ENCODE measurements at regions not wholly inside any gene's neighbourhood (a gene's known extent, or its start where the extent isn't known, plus 50 kb on each side); places are given as distances from the start of the nearest gene placed in this dataset.

DNA sequence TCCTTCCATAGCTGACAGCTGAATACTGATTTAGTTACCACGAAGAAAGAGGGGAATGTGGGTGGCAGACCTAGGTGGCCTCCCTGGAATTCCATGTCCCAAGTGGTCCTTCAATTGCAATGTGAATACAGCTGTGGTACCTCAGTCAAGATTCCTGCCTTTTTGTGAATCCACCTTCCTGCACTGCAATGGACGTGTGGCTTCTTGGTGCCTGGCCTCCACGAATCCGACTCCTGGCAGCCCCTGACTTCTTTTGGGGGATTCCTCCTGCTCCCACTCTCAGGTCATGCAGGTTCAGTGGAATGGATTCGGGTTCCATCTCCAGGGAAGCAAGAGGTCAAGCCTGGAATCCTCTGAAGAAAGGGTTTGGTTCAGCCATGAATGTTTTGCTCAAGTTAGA, 117.8 kb downstream of the DACT2 start:
- no peak for DNase-seq (ENCODE audit: low spot score)
- Mint-ChIP-seq H3K4me3 (ENCODE audit: low read depth) (no peak overlapping the region), H3K4me1 (ENCODE audit: low read depth) (no peaks in the 10 kb centered on the region), H3K27me3 (ENCODE audit: low read depth) (peaks cover 8% of the 10 kb centered on the region), H3K27ac (no peak overlapping the region), H3K9me3 (no peaks in the 10 kb centered on the region), H3K36me3 (ENCODE audit: low read depth) (no peaks in the 10 kb centered on the region)
- intact Hi-C loops (cut with micrococcal nuclease), result loop anchor here (2.0 kb wide), 1 partner anchor 155 kb away; no protein-coding TSS in a partner anchor

DNA sequence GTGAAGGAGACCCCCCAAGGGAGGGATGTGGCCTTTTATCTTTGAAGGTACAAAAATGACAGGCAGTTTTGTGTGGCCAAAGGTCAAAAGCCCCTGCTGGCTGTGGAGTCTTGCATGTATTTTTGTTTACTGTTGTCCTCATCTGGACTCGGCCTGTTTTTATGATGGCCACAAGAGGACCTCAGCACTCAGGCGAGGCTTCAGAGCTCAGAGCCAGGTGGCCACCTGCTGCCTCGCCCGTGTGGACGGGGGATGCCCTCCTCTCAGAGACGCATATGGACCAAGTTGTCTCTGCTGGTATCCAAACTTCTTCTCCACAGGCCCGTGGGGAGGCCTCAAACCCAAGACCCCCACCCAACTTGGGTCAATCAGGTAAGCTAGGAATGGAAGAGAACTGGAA, 118.2 kb downstream of the DACT2 start:
- H3K27me3 Mint-ChIP-seq (ENCODE audit: low read depth), result peaks cover 8% of the 10 kb centered on the region
- H3K27ac Mint-ChIP-seq, result no peak overlapping the region
- no peaks in the 10 kb centered on the region for H3K36me3 Mint-ChIP-seq (ENCODE audit: low read depth)
- intact Hi-C loops (cut with micrococcal nuclease), result loop anchor here (2.0 kb wide), 1 partner anchor 155 kb away; no protein-coding TSS in a partner anchor
- H3K4me3 Mint-ChIP-seq (ENCODE audit: low read depth), result no peak overlapping the region
- no peaks in the 10 kb centered on the region for H3K4me1 Mint-ChIP-seq (ENCODE audit: low read depth)
- H3K9me3 Mint-ChIP-seq, result no peaks in the 10 kb centered on the region
- no peak for DNase-seq (ENCODE audit: low spot score)

- DNase-seq (ENCODE audit: low spot score), result no peak
These were observed 118.9 kb downstream of the DACT2 start for GRCh38 chr6:168200571-168201134.

GRCh38 chr6:168198302-168199180, 119.5 kb upstream of the FRMD1 start:
- H3K4me1 Mint-ChIP-seq (ENCODE audit: low read depth), result no peaks in the 10 kb centered on the region
- H3K4me3 Mint-ChIP-seq (ENCODE audit: low read depth), result no peak overlapping the region
- no peak overlapping the region for H3K27ac Mint-ChIP-seq
- peaks cover 8% of the 10 kb centered on the region for H3K27me3 Mint-ChIP-seq (ENCODE audit: low read depth)
- H3K36me3 Mint-ChIP-seq (ENCODE audit: low read depth), result no peaks in the 10 kb centered on the region
- H3K9me3 Mint-ChIP-seq, result no peaks in the 10 kb centered on the region
- intact Hi-C loops (cut with micrococcal nuclease), result no loop called here
- no peak for DNase-seq (ENCODE audit: low spot score)

More at GRCh38 chr6:168200571-168201134, 118.9 kb downstream of the DACT2 start:
- H3K27ac Mint-ChIP-seq, result no peak overlapping the region
- H3K4me1 Mint-ChIP-seq (ENCODE audit: low read depth), result no peaks in the 10 kb centered on the region
- H3K4me3 Mint-ChIP-seq (ENCODE audit: low read depth), result no peak overlapping the region
- intact Hi-C loops (cut with micrococcal nuclease), result loop anchor here (2.0 kb wide), 1 partner anchor 156 kb away; no protein-coding TSS in a partner anchor
- H3K9me3 Mint-ChIP-seq, result no peaks in the 10 kb centered on the region
- no peaks in the 10 kb centered on the region for H3K36me3 Mint-ChIP-seq (ENCODE audit: low read depth)
- peaks cover 8% of the 10 kb centered on the region for H3K27me3 Mint-ChIP-seq (ENCODE audit: low read depth)

DNA sequence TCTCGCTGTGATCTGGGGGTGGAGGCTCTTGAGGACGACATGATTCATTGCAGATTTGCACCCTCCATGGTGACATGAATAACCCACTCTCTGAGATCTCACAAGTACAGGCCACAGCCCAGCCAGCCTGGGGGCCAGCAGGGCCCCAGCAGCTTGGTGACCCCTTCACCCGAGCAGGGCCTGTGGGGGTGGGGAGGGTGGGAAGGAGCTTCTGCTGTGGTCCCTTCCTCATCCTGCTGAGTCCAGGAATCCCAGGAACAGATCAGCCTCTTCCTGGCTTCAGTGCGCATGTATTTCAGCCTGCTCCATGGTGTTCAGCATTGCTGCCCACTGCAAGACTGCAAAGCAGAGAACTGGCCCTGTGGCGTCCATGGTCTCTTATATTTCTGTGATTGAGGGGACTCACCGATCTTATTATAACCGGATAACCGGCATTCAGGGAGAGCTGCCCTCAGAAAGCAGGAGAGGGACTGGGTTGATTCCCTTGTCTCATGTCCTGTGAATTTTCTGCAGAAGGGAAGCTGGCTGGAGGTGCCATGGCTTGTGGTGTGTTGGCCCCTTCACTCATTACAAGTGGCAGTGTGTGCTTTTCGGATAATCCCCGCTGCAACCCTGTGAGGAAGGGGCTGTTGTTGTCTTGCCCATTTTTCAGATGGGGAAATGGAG, 118.8 kb upstream of the FRMD1 start:
- Mint-ChIP-seq H3K27ac (no peak overlapping the region), H3K27me3 (ENCODE audit: low read depth) (peaks cover 8% of the 10 kb centered on the region), H3K9me3 (no peaks in the 10 kb centered on the region), H3K36me3 (ENCODE audit: low read depth) (no peaks in the 10 kb centered on the region), H3K4me3 (ENCODE audit: low read depth) (no peak overlapping the region), H3K4me1 (ENCODE audit: low read depth) (no peaks in the 10 kb centered on the region)
- no peak for DNase-seq (ENCODE audit: low spot score)
- intact Hi-C loops (cut with micrococcal nuclease), result no loop called here

DNA sequence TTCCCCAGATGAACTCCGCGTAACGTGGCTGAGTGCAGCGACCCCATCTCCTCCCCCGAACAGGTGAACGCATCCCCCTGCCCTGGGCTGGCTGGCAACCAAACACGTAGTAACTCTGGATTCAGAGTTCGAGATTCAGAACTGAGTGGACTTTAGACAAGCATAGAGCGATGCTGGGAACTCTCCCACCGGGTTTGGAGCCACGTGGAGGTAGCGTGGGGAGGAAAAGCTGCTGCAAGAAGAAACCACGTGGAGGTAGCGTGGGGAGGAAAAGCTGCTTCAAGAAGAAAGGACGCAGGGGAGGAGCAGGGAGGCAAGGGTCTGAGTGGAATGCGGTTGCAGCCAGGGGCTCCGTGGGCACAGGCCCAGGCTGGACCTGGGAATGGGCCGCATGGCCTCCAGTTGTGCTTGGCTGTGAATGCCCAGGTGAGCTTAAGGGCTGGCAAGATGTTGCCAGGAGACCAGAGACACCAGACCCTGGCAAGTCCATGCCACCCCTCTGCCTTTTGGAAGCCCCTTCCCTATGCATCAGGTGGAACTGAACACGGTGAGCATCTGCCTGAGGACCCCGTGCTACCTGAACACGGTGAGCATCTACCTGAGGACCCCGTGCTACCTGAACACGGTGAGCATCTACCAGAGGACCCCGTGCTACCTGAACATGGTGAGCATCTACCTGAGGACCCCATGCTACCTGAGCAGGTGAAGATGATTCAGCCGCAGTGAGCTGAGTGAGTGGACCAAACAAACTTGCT, 118.0 kb upstream of the FRMD1 start:
- no peaks in the 10 kb centered on the region for H3K9me3 Mint-ChIP-seq
- no peaks in the 10 kb centered on the region for H3K4me1 Mint-ChIP-seq (ENCODE audit: low read depth)
- H3K4me3 Mint-ChIP-seq (ENCODE audit: low read depth), result no peak overlapping the region
- H3K27ac Mint-ChIP-seq, result no peak overlapping the region
- no peak for DNase-seq (ENCODE audit: low spot score)
- no peaks in the 10 kb centered on the region for H3K36me3 Mint-ChIP-seq (ENCODE audit: low read depth)
- H3K27me3 Mint-ChIP-seq (ENCODE audit: low read depth), result peaks cover 5% of the 10 kb centered on the region
- intact Hi-C loops (cut with micrococcal nuclease), result no loop called here

- Mint-ChIP-seq H3K4me3 (ENCODE audit: low read depth) (no peak overlapping the region), H3K36me3 (ENCODE audit: low read depth) (no peaks in the 10 kb centered on the region), H3K27me3 (ENCODE audit: low read depth) (peaks cover 4% of the 10 kb centered on the region), H3K27ac (no peak overlapping the region), H3K9me3 (no peaks in the 10 kb centered on the region), H3K4me1 (ENCODE audit: low read depth) (no peaks in the 10 kb centered on the region)
- intact Hi-C loops (cut with micrococcal nuclease), result no loop called here
- no peak for DNase-seq (ENCODE audit: low spot score)
These were observed 117.4 kb upstream of the FRMD1 start for GRCh38 chr6:168196385-168196860.

DNA sequence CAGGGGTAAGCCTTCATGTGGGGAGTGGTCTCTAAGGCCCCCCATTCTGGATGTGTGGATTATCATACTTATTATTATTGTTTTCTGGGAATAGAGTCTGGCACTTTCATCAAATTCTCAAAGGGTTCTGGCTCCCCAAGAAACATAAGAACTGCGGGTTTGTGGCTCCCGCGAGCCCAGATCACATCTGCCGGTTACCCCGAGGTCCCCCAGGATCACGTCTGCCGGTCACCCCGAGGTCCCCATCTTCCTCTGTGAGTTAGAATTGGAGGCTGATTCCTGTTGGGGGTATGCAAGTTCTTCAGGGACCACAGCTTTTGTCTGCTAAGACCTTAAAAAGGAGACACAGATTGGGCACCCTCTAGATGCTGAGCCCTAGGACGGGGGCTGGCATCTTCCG, 116.7 kb upstream of the FRMD1 start:
- no peak overlapping the region for H3K27ac Mint-ChIP-seq
- no peaks in the 10 kb centered on the region for H3K27me3 Mint-ChIP-seq (ENCODE audit: low read depth)
- DNase-seq (ENCODE audit: low spot score), result no peak
- no peaks in the 10 kb centered on the region for H3K4me1 Mint-ChIP-seq (ENCODE audit: low read depth)
- H3K36me3 Mint-ChIP-seq (ENCODE audit: low read depth), result no peaks in the 10 kb centered on the region
- H3K4me3 Mint-ChIP-seq (ENCODE audit: low read depth), result no peak overlapping the region
- H3K9me3 Mint-ChIP-seq, result no peaks in the 10 kb centered on the region
- intact Hi-C loops (cut with micrococcal nuclease), result no loop called here

DNA sequence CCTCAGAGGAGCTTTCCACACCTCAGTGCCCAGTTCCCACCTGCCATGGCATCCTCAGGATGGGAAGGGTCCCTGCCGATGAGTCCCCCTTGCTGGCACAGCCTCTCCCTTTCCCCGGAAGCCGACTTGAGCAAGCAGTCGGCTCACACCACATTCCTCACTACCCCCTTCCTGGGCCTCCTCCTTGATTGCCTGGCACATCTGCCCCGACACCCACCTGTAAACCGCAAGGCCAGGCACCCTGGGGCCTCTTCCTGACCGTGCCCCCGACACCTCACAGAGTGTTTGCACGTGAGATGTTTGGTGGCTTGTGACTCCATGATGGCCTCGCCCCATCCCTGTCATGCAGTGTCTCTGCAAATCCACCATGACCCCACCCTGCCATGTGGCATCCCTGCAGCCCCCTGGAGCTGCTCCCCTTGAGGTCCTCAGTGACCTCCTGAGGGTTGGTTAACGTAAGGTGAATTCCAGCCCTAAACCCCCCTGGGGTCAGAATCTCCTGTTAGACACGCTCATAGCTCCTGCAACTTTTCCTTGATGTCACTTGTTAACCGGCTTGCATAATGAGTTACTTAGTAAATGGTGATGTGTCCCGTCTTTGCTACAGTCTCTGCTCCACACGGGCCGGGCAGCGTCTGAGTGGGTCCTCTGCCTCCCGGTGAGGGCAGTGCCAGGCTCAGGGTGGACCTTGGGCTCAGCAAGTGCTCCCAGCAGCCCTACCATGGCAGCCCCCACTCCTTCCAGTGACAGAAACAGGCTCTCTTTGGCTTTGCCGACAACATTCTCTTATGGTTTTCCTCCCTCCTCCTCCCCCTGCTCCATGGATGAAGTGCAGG, 115.9 kb upstream of the FRMD1 start:
- Mint-ChIP-seq H3K27ac (no peak overlapping the region), H3K9me3 (no peaks in the 10 kb centered on the region), H3K27me3 (ENCODE audit: low read depth) (no peaks in the 10 kb centered on the region), H3K4me3 (ENCODE audit: low read depth) (no peak overlapping the region), H3K36me3 (ENCODE audit: low read depth) (no peaks in the 10 kb centered on the region), H3K4me1 (ENCODE audit: low read depth) (no peaks in the 10 kb centered on the region)
- no peak for DNase-seq (ENCODE audit: low spot score)
- intact Hi-C loops (cut with micrococcal nuclease), result no loop called here

- Mint-ChIP-seq H3K4me1 (ENCODE audit: low read depth) (no peaks in the 10 kb centered on the region), H3K27me3 (ENCODE audit: low read depth) (no peaks in the 10 kb centered on the region), H3K36me3 (ENCODE audit: low read depth) (no peaks in the 10 kb centered on the region), H3K4me3 (ENCODE audit: low read depth) (no peak overlapping the region), H3K27ac (no peak overlapping the region), H3K9me3 (no peaks in the 10 kb centered on the region)
- intact Hi-C loops (cut with micrococcal nuclease), result no loop called here
- no peak for DNase-seq (ENCODE audit: low spot score)
These were observed 115.1 kb upstream of the FRMD1 start for GRCh38 chr6:168193816-168194721.
